ENCODE measurements at regions not wholly inside any gene's neighbourhood (a gene's known extent, or its start where the extent isn't known, plus 50 kb on each side); places are given as distances from the start of the nearest gene placed in this dataset.

DNA sequence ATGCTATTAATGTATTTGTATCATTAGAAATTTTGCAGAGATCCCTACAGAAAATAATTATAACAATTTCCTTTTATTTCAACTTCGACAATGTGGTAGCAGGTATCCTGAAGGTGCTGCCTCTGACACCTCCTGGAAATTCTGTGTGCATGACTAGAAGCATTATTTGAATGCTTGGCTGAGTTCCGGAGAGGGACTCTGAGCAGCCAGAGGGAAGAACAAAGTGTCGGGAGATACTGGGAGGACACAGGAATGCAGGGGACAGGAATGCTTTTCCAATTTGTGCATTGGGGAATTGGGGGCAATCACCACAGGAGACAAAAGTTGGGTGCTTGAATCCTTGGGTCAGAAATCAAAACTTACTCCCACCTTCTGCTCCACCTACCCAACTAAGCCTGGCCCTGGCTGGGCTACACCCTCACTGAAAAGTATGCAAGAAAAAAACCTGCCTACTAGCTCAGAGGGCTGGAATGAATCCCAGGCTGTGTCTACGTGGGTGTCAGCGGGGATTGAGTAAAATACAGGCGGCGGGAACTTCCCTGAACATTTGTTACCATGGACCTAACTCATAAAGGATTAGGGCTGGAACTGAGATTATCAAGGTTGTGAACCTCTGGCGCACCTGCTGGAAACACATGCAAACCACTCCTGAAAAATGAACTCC is 299.3 kb downstream of the SOX11 start:
- TF ChIP-seq CTCF (conservative IDR thresholded peaks at IDR 0.05; ENCODE audit: low read depth, low read length) (no peak), EZH2phosphoT487 (IDR thresholded peaks at IDR 0.05; ENCODE audit: borderline replicate concordance, low read length) (no peak)
